Activated B cell treated with CpG ODN at 0.5 μM for 24 hours (primary cell): ENCODE measurements at regions not wholly inside any gene's neighbourhood (a gene's known extent, or its start where the extent isn't known, plus 50 kb on each side); places are given as distances from the start of the nearest gene placed in this dataset.

ENCODE experiments used
- ATAC-seq: fragments of 200-7000 bp; cut with Tn5 transposase; one replicate; pipeline ENCODE4 v1.10.0; 2021; ENCODE audit warnings: low read depth, mild to moderate bottlenecking, moderate library complexity
- CTCF ChIA-PET: fragments of 350-600 bp; sonication (Branson Sonifier 250); formaldehyde crosslinking; loops from one replicate; lab custom pipeline; 2021; ENCODE audit warnings: antibody characterized with exemption; lab: Charles Lee
- POLR2A ChIA-PET: fragments of 350-600 bp; sonication (Branson Sonifier 250); formaldehyde crosslinking; loops from one replicate; lab custom pipeline; 2021; ENCODE audit warnings: antibody characterized with exemption; lab: Charles Lee
- DNase-seq: peaks from one replicate; pipeline ENCODE4 v3.0.0; 2022
- H3K27ac Mint-ChIP-seq: one replicate; pipeline ENCODE4 v1.8.0; 2020; ENCODE audit warnings: mixed read lengths
- H3K27me3 Mint-ChIP-seq: one replicate; pipeline ENCODE4 v1.8.0; 2021; ENCODE audit warnings: mixed read lengths
- H3K36me3 Mint-ChIP-seq: one replicate; pipeline ENCODE4 v1.8.0; 2021; ENCODE audit warnings: low read depth, mixed read lengths
- H3K4me1 Mint-ChIP-seq: one replicate; pipeline ENCODE4 v1.8.0; 2021; ENCODE audit warnings: mixed read lengths
- H3K4me3 Mint-ChIP-seq: one replicate; pipeline ENCODE4 v1.8.0; 2020; ENCODE audit warnings: mild to moderate bottlenecking, mixed read lengths
- H3K9me3 Mint-ChIP-seq: one replicate; pipeline ENCODE4 v1.8.0; 2020; ENCODE audit warnings: mixed read lengths
- intact Hi-C: fragments of 100-400 bp; cut with micrococcal nuclease; formaldehyde crosslinking; loops from one replicate; pipeline ENCODE4 v1.15.1; 2024
- TF ChIP-seq, protein P1 (sequence below): fragments of 200-600 bp; IDR thresholded peaks from one replicate; pipeline ENCODE4 v1.8.0; 2022; ENCODE audit warnings: antibody characterized with exemption, mild to moderate bottlenecking

DNA sequence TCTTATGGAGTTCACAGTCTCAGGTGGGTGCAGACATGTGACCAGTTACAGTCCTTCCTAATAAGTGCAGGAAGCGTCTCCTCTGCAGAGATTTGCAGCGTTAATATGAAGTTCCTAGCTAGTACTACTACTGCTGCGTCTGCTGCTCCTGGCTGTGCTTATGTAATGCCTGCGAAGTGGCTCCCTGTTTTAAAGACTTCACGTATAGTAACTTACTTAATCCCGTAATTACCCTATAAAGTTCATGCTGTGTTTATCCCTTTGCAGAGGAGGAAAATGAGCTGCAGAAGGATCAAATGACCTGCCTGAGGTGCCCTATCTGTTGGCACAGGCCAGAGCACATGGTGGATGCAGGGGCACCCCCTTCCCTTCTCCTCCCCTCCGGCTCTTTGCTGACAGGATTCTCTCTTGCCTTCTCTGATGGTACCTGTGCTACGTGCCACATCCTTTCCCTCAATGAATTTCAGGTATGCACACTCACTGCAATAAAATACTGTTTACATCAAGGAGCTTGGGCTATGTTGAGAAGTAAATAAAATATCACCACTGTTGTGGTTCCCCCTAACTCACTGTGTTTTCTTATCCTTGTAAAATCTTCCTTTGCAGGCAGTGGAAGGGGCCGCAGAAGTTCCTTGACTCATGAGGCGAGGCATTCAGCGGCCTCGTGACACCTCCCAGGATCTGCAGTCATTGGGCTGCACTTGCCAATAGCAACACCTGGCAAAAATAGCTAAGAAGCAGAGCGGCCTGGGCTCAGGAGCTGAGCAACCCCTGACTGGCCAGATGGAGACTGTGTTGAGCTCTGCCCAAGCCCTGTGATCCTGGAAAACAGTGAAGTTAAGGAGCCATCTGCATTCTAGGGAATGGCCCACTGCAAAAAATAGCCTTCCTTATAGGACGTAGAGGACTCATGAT is 188.9 kb upstream of the ATP10A start:
- no peak overlapping the region for H3K4me3 Mint-ChIP-seq

DNA sequence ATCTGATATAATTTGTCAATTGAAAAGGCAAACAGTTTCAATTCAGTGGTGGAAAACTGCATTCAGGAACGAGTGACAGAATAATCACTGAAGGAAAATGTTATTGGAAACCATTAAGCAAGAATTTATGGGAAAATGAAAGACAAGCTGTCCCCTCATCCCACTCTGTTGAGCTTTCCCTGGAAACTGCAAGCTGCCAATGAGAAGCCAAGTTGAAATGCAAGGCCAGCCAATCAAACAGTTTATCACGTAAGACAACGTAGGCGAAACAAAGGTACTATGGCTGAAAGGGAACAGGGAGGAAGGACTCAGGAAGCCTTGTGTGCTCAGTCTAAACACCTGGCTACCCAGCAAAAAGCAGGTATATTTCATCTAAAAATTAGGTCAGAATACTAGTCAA is 187.9 kb upstream of the ATP10A start:
- Mint-ChIP-seq H3K9me3 (no peaks in the 10 kb centered on the region), H3K27ac (no peak overlapping the region), H3K27me3 (peaks cover 9% of the 10 kb centered on the region), H3K4me3 (no peak overlapping the region), H3K36me3 (no peaks in the 10 kb centered on the region), H3K4me1 (no peaks in the 10 kb centered on the region)
- DNase-seq (no peak), ATAC-seq (no peak)
- intact Hi-C loops = no loop called here
- ChIA-PET CTCF (no interaction called here), POLR2A (no interaction called here)
- TF ChIP-seq, protein P1, sequence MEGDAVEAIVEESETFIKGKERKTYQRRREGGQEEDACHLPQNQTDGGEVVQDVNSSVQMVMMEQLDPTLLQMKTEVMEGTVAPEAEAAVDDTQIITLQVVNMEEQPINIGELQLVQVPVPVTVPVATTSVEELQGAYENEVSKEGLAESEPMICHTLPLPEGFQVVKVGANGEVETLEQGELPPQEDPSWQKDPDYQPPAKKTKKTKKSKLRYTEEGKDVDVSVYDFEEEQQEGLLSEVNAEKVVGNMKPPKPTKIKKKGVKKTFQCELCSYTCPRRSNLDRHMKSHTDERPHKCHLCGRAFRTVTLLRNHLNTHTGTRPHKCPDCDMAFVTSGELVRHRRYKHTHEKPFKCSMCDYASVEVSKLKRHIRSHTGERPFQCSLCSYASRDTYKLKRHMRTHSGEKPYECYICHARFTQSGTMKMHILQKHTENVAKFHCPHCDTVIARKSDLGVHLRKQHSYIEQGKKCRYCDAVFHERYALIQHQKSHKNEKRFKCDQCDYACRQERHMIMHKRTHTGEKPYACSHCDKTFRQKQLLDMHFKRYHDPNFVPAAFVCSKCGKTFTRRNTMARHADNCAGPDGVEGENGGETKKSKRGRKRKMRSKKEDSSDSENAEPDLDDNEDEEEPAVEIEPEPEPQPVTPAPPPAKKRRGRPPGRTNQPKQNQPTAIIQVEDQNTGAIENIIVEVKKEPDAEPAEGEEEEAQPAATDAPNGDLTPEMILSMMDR = no peak

More for the DNA sequence above, 188.9 kb upstream of the ATP10A start:
- CTCF ChIA-PET = no interaction called here
- Mint-ChIP-seq H3K27me3 (peaks cover 9% of the 10 kb centered on the region), H3K9me3 (no peaks in the 10 kb centered on the region), H3K27ac (no peak overlapping the region), H3K4me1 (no peaks in the 10 kb centered on the region), H3K36me3 (no peaks in the 10 kb centered on the region)
- TF ChIP-seq, protein P1 = no peak
- POLR2A ChIA-PET = no interaction called here
- intact Hi-C loops = no loop called here
- ATAC-seq (no peak), DNase-seq (no peak)

DNA sequence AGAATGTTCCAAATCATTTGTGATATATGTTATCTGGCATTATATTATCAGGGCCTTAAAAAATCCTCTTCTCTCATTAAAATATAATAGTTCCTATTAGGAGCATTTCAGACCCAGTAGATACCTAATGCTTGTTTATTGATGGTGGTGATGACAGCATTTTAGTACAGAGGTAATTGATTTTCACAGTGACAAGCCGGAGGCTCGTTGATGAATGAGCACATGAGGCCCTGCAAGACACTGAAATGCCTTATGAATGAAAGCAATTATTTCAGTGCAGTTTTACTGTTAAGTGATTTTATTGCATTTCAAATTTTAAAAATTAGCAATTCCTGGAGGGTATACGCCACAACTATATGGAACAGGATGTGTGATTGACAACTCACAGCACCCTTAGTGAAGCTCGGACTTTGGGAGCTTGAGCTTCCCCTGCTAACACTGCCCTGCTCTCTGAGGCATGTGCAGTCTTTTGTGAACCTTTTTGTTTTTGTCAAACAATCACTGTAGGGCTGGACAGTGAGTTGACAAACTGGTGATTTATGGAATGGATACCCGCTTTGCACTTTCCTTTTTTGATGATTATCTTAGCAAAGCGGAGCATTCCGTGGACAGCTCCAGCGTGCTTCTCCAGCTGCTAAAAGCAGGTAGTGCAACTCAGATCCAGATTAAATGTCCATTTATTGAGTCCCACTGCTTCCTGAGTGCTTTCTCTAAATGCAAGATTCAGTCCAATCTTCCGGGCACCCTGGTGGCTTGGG is 187.0 kb upstream of the ATP10A start:
- ChIA-PET POLR2A (no interaction called here), CTCF (no interaction called here)
- Mint-ChIP-seq H3K36me3 (no peaks in the 10 kb centered on the region), H3K4me3 (no peak overlapping the region), H3K4me1 (no peaks in the 10 kb centered on the region), H3K27ac (no peak overlapping the region), H3K9me3 (no peaks in the 10 kb centered on the region), H3K27me3 (peaks cover 9% of the 10 kb centered on the region)
- ATAC-seq (no peak), DNase-seq (no peak)
- intact Hi-C loops = no loop called here
- TF ChIP-seq, protein P1 = no peak

DNA sequence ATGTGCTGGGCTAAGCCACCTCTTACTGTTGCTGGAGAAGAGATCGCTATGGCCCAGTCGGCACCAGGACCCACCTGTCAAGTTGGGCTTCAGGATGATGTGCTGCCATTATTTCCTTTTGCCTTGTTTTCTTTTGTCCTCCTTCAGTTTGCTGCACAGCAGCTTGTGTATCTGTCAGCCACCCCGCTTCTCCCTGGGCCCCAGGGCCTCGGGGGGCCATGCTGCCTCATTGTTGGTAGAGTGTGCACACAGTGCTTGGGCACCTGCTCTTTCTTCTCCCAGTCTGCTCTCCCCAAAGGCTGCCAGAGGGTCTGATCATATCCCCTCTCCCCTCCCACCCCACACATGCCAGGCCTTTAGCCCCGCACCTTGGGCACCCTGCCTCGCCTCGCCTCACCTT is 185.5 kb upstream of the ATP10A start:
- ChIA-PET POLR2A (no interaction called here), CTCF (no interaction called here)
- Mint-ChIP-seq H3K27me3 (peaks cover 9% of the 10 kb centered on the region), H3K4me1 (no peaks in the 10 kb centered on the region), H3K36me3 (no peaks in the 10 kb centered on the region), H3K9me3 (no peaks in the 10 kb centered on the region), H3K4me3 (no peak overlapping the region), H3K27ac (no peak overlapping the region)
- DNase-seq (no peak), ATAC-seq (no peak)
- TF ChIP-seq, protein P1 = no peak
- intact Hi-C loops = no loop called here

DNA sequence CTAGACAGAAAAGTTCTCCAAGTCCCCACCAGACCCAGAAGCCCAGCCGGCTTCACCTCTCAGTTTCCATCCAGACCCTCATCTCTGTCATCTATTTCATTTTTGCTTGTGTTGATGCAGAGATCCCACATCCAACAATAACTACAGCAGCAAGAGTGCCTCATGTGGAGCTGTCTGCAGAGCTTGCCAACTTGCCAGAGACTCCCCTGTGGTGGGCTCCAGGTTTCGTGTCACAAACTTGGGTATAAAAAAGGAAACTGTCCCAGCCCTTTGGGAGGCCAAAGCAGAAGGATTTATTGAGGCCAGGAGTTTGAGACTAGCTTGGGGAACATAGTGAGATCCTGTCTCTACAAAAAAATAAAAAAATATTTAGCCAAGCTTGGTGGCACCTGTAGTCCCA is 182.4 kb upstream of the ATP10A start:
- no peaks in the 10 kb centered on the region for H3K36me3 Mint-ChIP-seq
- H3K27me3 Mint-ChIP-seq = peaks cover 7% of the 10 kb centered on the region
- intact Hi-C loops = no loop called here
- ATAC-seq = no peak
- no peak for DNase-seq
- ChIA-PET CTCF (no interaction called here), POLR2A (no interaction called here)
- TF ChIP-seq, protein P1 = no peak
- H3K4me3 Mint-ChIP-seq = no peak overlapping the region
- H3K9me3 Mint-ChIP-seq = peaks cover 2% of the 10 kb centered on the region
- H3K4me1 Mint-ChIP-seq = no peaks in the 10 kb centered on the region
- no peak overlapping the region for H3K27ac Mint-ChIP-seq
